ENCODE measurements at regions not wholly inside any gene's neighbourhood (a gene's known extent, or its start where the extent isn't known, plus 50 kb on each side); places are given as distances from the start of the nearest gene placed in this dataset.

DNA sequence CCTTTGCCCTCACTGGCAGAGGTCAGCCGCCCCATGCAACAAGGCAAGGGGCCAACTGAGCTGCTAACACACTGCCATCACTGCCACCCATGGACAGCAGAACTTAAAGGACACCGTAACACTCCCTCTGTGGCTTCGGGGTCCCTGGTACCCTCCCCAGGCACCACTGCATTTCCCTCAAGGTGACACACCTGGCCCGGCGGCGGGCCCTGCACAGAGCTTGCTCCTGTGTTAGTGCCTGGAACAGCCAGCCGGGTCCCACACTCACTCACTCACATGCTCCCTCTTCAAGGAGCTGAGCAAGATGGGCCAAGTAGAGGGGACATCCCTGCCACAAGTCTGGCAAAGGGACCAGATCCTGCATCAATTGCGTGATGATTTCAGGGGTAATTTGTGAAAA, 126.5 kb upstream of the SOX4 start:
- H3K79me2 ChIP-seq (ENCODE audit: insufficient read depth, low read length) = no peaks in the 10 kb centered on the region
- H3K9me3 ChIP-seq (ENCODE audit: low read length) = no peaks in the 10 kb centered on the region
- no peaks in the 10 kb centered on the region for H3K4me1 ChIP-seq (ENCODE audit: insufficient read depth, low read length, severe bottlenecking)
- H3K27ac ChIP-seq (ENCODE audit: low read depth, low read length, poor library complexity, severe bottlenecking) = no peak overlapping the region
- H3K27me3 ChIP-seq (ENCODE audit: insufficient read depth, low read length) = no peaks in the 10 kb centered on the region
- no peak overlapping the region for H3K4me2 ChIP-seq (ENCODE audit: low read length)
- H3K9ac ChIP-seq (ENCODE audit: low read length) = no peak overlapping the region
- no peaks in the 10 kb centered on the region for H4K20me1 ChIP-seq (ENCODE audit: insufficient read depth, low read length)
- no peaks in the 10 kb centered on the region for H3K9me2 ChIP-seq (ENCODE audit: low read depth, low read length)
- no peaks in the 10 kb centered on the region for H3F3A ChIP-seq (ENCODE audit: insufficient read depth, low read length)
- no peak overlapping the region for H2AFZ ChIP-seq (ENCODE audit: low read length)
- H3K4me3 ChIP-seq (ENCODE audit: low read depth, low read length, poor library complexity, severe bottlenecking) = no peak overlapping the region
- TF ChIP-seq CTCF (IDR thresholded peaks at IDR 0.05; ENCODE audit: low read length) = no peak
- TF ChIP-seq EZH2 (IDR thresholded peaks at IDR 0.05; ENCODE audit: borderline replicate concordance, low read length) = no peak
- H3K36me3 ChIP-seq (ENCODE audit: insufficient read depth, low read length) = no peaks in the 10 kb centered on the region

DNA sequence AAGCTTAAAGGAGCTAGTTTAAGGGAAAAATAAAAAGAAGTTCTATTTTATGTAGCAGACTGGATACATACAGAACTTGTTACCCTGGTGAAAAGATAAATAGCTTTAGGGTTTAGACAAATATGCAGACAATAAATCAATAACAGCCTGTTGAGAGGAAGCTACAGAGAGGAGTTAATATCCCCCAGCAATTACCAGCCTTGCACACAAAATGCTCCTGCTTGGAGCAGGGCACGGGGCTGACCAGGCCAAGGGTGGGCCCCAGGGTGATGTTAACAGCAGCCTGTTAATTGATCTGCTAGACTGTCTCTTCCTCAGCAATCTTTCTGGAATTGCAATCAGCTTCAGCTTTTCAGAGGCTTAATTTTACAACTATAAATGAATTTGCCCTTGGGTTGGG, 125.1 kb upstream of the SOX4 start:
- no peaks in the 10 kb centered on the region for H3K9me2 ChIP-seq (ENCODE audit: low read depth, low read length)
- no peak overlapping the region for H3K27ac ChIP-seq (ENCODE audit: low read depth, low read length, poor library complexity, severe bottlenecking)
- H4K20me1 ChIP-seq (ENCODE audit: insufficient read depth, low read length) = no peaks in the 10 kb centered on the region
- no peaks in the 10 kb centered on the region for H3K9me3 ChIP-seq (ENCODE audit: low read length)
- no peaks in the 10 kb centered on the region for H3K79me2 ChIP-seq (ENCODE audit: insufficient read depth, low read length)
- H3K4me2 ChIP-seq (ENCODE audit: low read length) = no peak overlapping the region
- no peak for TF ChIP-seq CTCF (IDR thresholded peaks at IDR 0.05; ENCODE audit: low read length)
- TF ChIP-seq EZH2 (IDR thresholded peaks at IDR 0.05; ENCODE audit: borderline replicate concordance, low read length) = no peak
- no peaks in the 10 kb centered on the region for H3F3A ChIP-seq (ENCODE audit: insufficient read depth, low read length)
- no peak overlapping the region for H2AFZ ChIP-seq (ENCODE audit: low read length)
- no peaks in the 10 kb centered on the region for H3K27me3 ChIP-seq (ENCODE audit: insufficient read depth, low read length)
- H3K4me1 ChIP-seq (ENCODE audit: insufficient read depth, low read length, severe bottlenecking) = no peaks in the 10 kb centered on the region
- no peak overlapping the region for H3K9ac ChIP-seq (ENCODE audit: low read length)
- H3K4me3 ChIP-seq (ENCODE audit: low read depth, low read length, poor library complexity, severe bottlenecking) = no peak overlapping the region
- no peaks in the 10 kb centered on the region for H3K36me3 ChIP-seq (ENCODE audit: insufficient read depth, low read length)

DNA sequence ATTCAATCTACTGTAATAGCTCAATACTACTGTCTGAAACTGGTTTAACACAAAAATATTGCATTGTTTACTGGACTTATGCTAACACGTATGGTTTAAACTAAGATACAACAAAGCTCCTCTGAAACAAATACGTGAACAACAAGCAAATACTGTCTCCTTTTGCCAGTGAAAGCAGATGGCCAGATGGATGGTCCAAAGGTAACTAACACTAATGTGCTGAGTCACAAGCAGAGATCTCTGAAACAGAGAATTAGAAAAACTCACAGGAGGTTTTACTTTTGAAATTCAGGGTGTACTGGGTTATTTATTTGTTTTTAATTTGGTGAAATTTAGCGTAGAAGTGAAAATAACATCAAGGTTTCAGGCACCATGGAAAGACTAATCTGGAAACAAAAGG, 124.3 kb upstream of the SOX4 start:
- Histone ChIP-seq H3F3A (ENCODE audit: insufficient read depth, low read length) (no peaks in the 10 kb centered on the region), H4K20me1 (ENCODE audit: insufficient read depth, low read length) (no peaks in the 10 kb centered on the region), H3K9me3 (ENCODE audit: low read length) (no peaks in the 10 kb centered on the region), H3K4me1 (ENCODE audit: insufficient read depth, low read length, severe bottlenecking) (no peaks in the 10 kb centered on the region), H2AFZ (ENCODE audit: low read length) (no peak overlapping the region), H3K9me2 (ENCODE audit: low read depth, low read length) (no peaks in the 10 kb centered on the region), H3K36me3 (ENCODE audit: insufficient read depth, low read length) (no peaks in the 10 kb centered on the region), H3K79me2 (ENCODE audit: insufficient read depth, low read length) (no peaks in the 10 kb centered on the region), H3K4me2 (ENCODE audit: low read length) (no peak overlapping the region), H3K27ac (ENCODE audit: low read depth, low read length, poor library complexity, severe bottlenecking) (no peak overlapping the region), H3K9ac (ENCODE audit: low read length) (no peak overlapping the region), H3K4me3 (ENCODE audit: low read depth, low read length, poor library complexity, severe bottlenecking) (no peak overlapping the region), H3K27me3 (ENCODE audit: insufficient read depth, low read length) (no peaks in the 10 kb centered on the region)
- TF ChIP-seq CTCF (IDR thresholded peaks at IDR 0.05; ENCODE audit: low read length) (no peak), EZH2 (IDR thresholded peaks at IDR 0.05; ENCODE audit: borderline replicate concordance, low read length) (no peak)

Measured in OCI-LY1 (cell line).